ENCODE measurements at regions not wholly inside any gene's neighbourhood (a gene's known extent, or its start where the extent isn't known, plus 50 kb on each side); places are given as distances from the start of the nearest gene placed in this dataset.

GRCh38 chr14:66069830-66070541, 416.2 kb upstream of the CCDC196 start:
- H3K4me1 Mint-ChIP-seq (ENCODE audit: unreplicated experiment) = peaks cover 8% of the 10 kb centered on the region
- TF ChIP-seq CTCF (IDR thresholded peaks at IDR 0.05; ENCODE audit: unreplicated experiment) = no peak
- DNase-seq (ENCODE audit: low spot score) = no peak
- H3K36me3 Mint-ChIP-seq (ENCODE audit: low read depth, unreplicated experiment) = peaks cover 7% of the 10 kb centered on the region
- peaks cover 2% of the 10 kb centered on the region for H3K27me3 Mint-ChIP-seq (ENCODE audit: unreplicated experiment)
- no peaks in the 10 kb centered on the region for H3K9me3 Mint-ChIP-seq (ENCODE audit: unreplicated experiment)
- H3K27ac Mint-ChIP-seq (ENCODE audit: unreplicated experiment) = no peak overlapping the region
- H3K4me3 Mint-ChIP-seq (ENCODE audit: unreplicated experiment) = no peak overlapping the region

DNA sequence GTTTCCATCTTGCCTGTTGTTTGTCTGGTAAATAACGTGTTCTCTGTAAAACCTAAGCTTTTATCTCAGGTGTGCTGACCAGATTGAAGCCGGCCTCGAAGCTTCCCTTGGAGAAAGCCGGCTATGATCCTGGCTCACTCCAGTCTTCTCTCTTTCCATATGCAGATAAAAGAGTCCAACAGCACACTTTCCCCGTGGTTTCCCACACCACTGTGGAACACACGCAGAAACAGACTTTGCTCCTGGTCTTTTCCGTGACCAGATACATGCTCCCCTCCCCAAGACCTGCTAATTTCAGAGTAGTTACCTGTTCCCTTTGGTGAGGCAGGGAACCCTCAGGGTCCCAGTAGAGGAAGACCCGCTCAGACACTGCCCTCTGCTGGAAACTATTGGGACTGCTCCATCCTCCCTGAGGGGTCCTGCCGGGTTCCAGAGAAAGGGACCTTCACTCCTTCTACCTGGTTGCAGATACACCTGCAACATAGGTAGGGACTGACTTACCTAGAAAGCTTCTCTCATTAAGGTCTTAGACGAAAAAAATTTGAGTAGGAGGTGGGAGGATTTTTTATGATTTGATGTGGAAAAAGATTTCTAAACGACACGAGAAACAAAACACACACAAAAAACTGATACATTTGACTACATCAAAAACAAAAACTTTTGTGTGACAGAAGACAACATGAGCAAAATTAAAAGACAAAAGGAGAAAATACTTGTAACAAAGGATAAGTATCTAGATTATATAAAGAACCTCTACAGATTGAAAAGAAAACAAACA, 415.4 kb upstream of the CCDC196 start:
- DNase-seq (ENCODE audit: low spot score) = peak; percentile 79
- peak; percentile 92 for TF ChIP-seq CTCF (IDR thresholded peaks at IDR 0.05; ENCODE audit: unreplicated experiment)
- no peaks in the 10 kb centered on the region for H3K9me3 Mint-ChIP-seq (ENCODE audit: unreplicated experiment)

GRCh38 chr14:66072190-66073084, 413.7 kb upstream of the CCDC196 start:
- Mint-ChIP-seq H3K4me3 (ENCODE audit: unreplicated experiment) (no peak overlapping the region), H3K27ac (ENCODE audit: unreplicated experiment) (no peak overlapping the region), H3K27me3 (ENCODE audit: unreplicated experiment) (peaks cover 4% of the 10 kb centered on the region), H3K4me1 (ENCODE audit: unreplicated experiment) (peaks cover 8% of the 10 kb centered on the region), H3K9me3 (ENCODE audit: unreplicated experiment) (no peaks in the 10 kb centered on the region), H3K36me3 (ENCODE audit: low read depth, unreplicated experiment) (peaks cover 18% of the 10 kb centered on the region)
- DNase-seq (ENCODE audit: low spot score) = no peak
- no peak for TF ChIP-seq CTCF (IDR thresholded peaks at IDR 0.05; ENCODE audit: unreplicated experiment)

More for the DNA sequence above, 415.4 kb upstream of the CCDC196 start:
- H3K4me1 Mint-ChIP-seq (ENCODE audit: unreplicated experiment) = peaks cover 8% of the 10 kb centered on the region
- H3K27ac Mint-ChIP-seq (ENCODE audit: unreplicated experiment) = no peak overlapping the region
- H3K36me3 Mint-ChIP-seq (ENCODE audit: low read depth, unreplicated experiment) = peaks cover 8% of the 10 kb centered on the region
- no peak overlapping the region for H3K4me3 Mint-ChIP-seq (ENCODE audit: unreplicated experiment)
- peaks cover 2% of the 10 kb centered on the region for H3K27me3 Mint-ChIP-seq (ENCODE audit: unreplicated experiment)

DNA sequence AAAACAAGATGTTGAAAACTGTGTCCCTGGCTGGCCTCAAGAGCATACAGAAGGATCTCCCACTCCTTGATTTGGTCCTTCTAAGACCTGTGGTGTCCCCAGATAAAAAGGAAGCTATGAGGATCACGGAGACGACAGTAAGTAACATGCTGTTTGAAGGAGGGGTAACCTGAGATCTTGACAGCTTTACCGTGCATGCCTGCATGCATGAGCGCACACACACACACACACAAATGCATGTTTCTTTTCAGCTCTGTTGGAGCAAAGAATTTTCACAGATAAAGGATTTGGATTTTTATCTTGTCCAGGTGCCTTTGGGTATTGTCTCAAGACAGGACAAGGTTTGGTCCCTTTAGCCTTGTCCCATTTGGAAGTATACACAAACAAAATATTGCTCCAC, 411.6 kb upstream of the CCDC196 start:
- H3K27me3 Mint-ChIP-seq (ENCODE audit: unreplicated experiment) = peaks cover 4% of the 10 kb centered on the region
- no peak overlapping the region for H3K27ac Mint-ChIP-seq (ENCODE audit: unreplicated experiment)
- no peak overlapping the region for H3K4me3 Mint-ChIP-seq (ENCODE audit: unreplicated experiment)
- peaks cover 5% of the 10 kb centered on the region for H3K4me1 Mint-ChIP-seq (ENCODE audit: unreplicated experiment)
- no peak for DNase-seq (ENCODE audit: low spot score)
- no peak for TF ChIP-seq CTCF (IDR thresholded peaks at IDR 0.05; ENCODE audit: unreplicated experiment)
- H3K9me3 Mint-ChIP-seq (ENCODE audit: unreplicated experiment) = no peaks in the 10 kb centered on the region
- peaks cover 15% of the 10 kb centered on the region for H3K36me3 Mint-ChIP-seq (ENCODE audit: low read depth, unreplicated experiment)
